Astrocyte (in vitro differentiated cells and primary cell): ENCODE measurements at regions not wholly inside any gene's neighbourhood (a gene's known extent, or its start where the extent isn't known, plus 50 kb on each side); places are given as distances from the start of the nearest gene placed in this dataset.

Experiments
- EZH2 ChIP-seq: IDR thresholded peaks from 2 replicates; pipeline ENCODE4 v1.6.1; 2012; ENCODE audit warnings: mild to moderate bottlenecking, low read length, inconsistent platforms; ENCODE audit not compliant: insufficient read depth
- TF ChIP-seq, protein P1 (sequence below): IDR thresholded peaks from 2 replicates; pipeline ENCODE4 v1.5.1; 2011; ENCODE audit warnings: low read depth, mild to moderate bottlenecking, inconsistent platforms, low read length, moderate library complexity; ENCODE audit not compliant: insufficient read depth

DNA sequence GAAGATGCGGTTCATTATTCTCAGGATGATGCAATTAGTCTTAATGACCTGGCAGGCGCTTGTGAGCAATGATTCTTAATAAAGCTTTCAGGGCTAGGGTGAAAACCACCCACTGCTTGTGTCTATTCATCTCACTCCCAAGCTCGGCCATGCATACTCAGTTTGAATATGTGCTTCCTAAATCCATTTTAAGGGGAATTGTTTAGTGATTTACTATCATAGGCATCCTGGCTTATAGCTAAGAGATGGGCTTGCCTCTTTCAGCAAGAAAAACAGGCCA lies 141.1 kb upstream of the SLC24A3 start:
- TF ChIP-seq, protein P1, sequence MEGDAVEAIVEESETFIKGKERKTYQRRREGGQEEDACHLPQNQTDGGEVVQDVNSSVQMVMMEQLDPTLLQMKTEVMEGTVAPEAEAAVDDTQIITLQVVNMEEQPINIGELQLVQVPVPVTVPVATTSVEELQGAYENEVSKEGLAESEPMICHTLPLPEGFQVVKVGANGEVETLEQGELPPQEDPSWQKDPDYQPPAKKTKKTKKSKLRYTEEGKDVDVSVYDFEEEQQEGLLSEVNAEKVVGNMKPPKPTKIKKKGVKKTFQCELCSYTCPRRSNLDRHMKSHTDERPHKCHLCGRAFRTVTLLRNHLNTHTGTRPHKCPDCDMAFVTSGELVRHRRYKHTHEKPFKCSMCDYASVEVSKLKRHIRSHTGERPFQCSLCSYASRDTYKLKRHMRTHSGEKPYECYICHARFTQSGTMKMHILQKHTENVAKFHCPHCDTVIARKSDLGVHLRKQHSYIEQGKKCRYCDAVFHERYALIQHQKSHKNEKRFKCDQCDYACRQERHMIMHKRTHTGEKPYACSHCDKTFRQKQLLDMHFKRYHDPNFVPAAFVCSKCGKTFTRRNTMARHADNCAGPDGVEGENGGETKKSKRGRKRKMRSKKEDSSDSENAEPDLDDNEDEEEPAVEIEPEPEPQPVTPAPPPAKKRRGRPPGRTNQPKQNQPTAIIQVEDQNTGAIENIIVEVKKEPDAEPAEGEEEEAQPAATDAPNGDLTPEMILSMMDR = no peak
- TF ChIP-seq EZH2 = no peak
